PC-9 (cell line): ENCODE measurements at regions not wholly inside any gene's neighbourhood (a gene's known extent, or its start where the extent isn't known, plus 50 kb on each side); places are given as distances from the start of the nearest gene placed in this dataset.

Experiments
- BruUV-seq: library from RNA; stranded (reverse); fragments of 400-500 nt; replicated peaks from 2 replicates; lab custom pipeline; 2021; lab: Mats Ljungman, UMichigan
- CTCF ChIA-PET: fragments of 300-600 bp; sonication (Branson Sonifier 250); formaldehyde crosslinking; loops from one replicate; lab custom pipeline; 2022; ENCODE audit warnings: antibody characterized with exemption; lab: Charles Lee
- POLR2A ChIA-PET: fragments of 300-600 bp; sonication (Branson Sonifier 250); formaldehyde crosslinking; loops from one replicate; lab custom pipeline; 2022; ENCODE audit warnings: antibody characterized with exemption; ENCODE audit not compliant: unreplicated experiment; lab: Charles Lee
- DNase-seq, 2 experiments: peaks; one replicate each; pipeline versions ENCODE4 v3.0.0 to v3.0.0-alpha.2; 2015 to 2022; ENCODE audit warnings: mixed read lengths in 1 of 2
- H2AFZ ChIP-seq: fragments of 200-600 bp; sonication (generic); 2 replicates; pipeline ENCODE4 v1.8.1; 2017; ENCODE audit warnings: antibody characterized with exemption
- H3F3A ChIP-seq: fragments of 200-600 bp; sonication (generic); 2 replicates; pipeline ENCODE4 v1.8.1; 2017; ENCODE audit warnings: antibody characterized with exemption, mild to moderate bottlenecking, low read depth; ENCODE audit not compliant: insufficient read depth
- H3K27ac ChIP-seq: fragments of 200-600 bp; sonication (generic); 2 replicates; pipeline ENCODE4 v1.6.1; 2016; ENCODE audit warnings: mixed run types
- H3K27me3 ChIP-seq: fragments of 200-600 bp; sonication (generic); 2 replicates; pipeline ENCODE4 v1.6.1; 2016; ENCODE audit warnings: low read depth, mixed run types; ENCODE audit not compliant: insufficient read depth
- H3K36me3 ChIP-seq: fragments of 200-600 bp; sonication (generic); 2 replicates; pipeline ENCODE4 v1.6.1; 2016; ENCODE audit warnings: low read depth, mixed run types
- H3K4me1 ChIP-seq: fragments of 200-600 bp; sonication (generic); replicated peaks from 2 replicates; pipeline ENCODE4 v1.6.1; 2016; ENCODE audit warnings: mixed run types; ENCODE audit not compliant: insufficient read depth
- H3K4me2 ChIP-seq: fragments of 200-600 bp; sonication (generic); 2 replicates; pipeline ENCODE4 v1.6.1; 2017; ENCODE audit warnings: mixed run types
- H3K4me3 ChIP-seq: fragments of 200-600 bp; sonication (generic); 2 replicates; pipeline ENCODE4 v1.6.1; 2016; ENCODE audit warnings: mixed run types
- H3K79me2 ChIP-seq: fragments of 200-600 bp; sonication (generic); 2 replicates; pipeline ENCODE4 v1.6.1; 2017; ENCODE audit warnings: low read depth, mixed run types
- H3K9me2 ChIP-seq: fragments of 200-600 bp; sonication (generic); 2 replicates; pipeline ENCODE4 v1.8.1; 2017; ENCODE audit warnings: mild to moderate bottlenecking; ENCODE audit not compliant: insufficient read depth
- H3K9me3 ChIP-seq: fragments of 200-600 bp; sonication (generic); 2 replicates; pipeline ENCODE4 v1.8.1; 2016; ENCODE audit warnings: low read depth; ENCODE audit not compliant: insufficient read depth
- H4K20me1 ChIP-seq: fragments of 200-600 bp; sonication (generic); 2 replicates; pipeline ENCODE4 v1.8.1; 2017; ENCODE audit not compliant: insufficient read depth
- EZH2 ChIP-seq: fragments of 200-600 bp; sonication (generic); IDR thresholded peaks from 2 replicates; pipeline ENCODE4 v1.8.0; 2017; ENCODE audit warnings: antibody characterized with exemption, low read depth
- intact Hi-C: fragments of 100-400 bp; cut with micrococcal nuclease; formaldehyde crosslinking; loops from one replicate; pipeline ENCODE4 v1.10.0; 2022; ENCODE audit not compliant: unreplicated experiment
- TF ChIP-seq, protein P1 (sequence below): fragments of 200-600 bp; sonication (generic); conservative IDR thresholded peaks from 2 replicates; pipeline ENCODE4 v1.6.1; 2017; ENCODE audit warnings: mixed run types, antibody characterized with exemption, mild to moderate bottlenecking, moderate library complexity

DNA sequence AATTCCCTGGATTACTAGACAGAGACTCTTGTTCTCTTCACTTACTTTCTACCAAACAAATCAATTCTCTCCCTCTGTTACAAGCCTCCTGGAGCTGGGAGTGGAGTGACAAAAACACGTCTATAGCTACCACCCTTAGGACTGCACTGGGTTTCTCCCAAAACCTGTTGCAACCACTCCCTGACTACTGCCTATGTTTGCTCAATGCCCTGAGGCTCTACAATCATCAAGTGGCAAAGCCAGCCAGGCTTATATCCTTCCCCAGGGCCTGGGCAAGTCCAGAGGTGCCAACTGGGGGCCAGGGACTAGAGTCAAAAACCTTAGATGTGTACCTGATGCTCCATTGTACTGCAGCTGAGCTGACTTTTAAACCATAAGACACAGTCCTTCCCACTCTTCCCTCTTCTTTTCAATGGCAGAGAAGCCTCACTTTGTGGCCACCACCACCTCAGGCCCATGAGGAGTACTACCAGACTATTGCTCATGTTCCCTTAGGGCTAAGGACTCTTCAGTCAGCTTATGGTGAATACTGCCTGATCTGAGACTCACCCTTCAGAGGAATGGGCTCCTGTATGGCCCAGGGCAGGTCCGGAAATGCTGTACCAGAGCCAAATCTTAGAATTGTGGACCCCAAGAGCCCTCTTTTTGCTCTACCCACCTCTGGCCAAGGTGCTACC is 125.4 kb upstream of the PLCL2 start:
- POLR2A ChIA-PET = no interaction called here
- no peaks in the 10 kb centered on the region for H3K27me3 ChIP-seq
- intact Hi-C loops = no loop called here
- no peak overlapping the region for H3K4me2 ChIP-seq
- no peaks in the 10 kb centered on the region for H3K9me3 ChIP-seq
- H3K36me3 ChIP-seq = no peaks in the 10 kb centered on the region
- no TSS peak for BruUV-seq
- H3K27ac ChIP-seq = no peak overlapping the region
- no peaks in the 10 kb centered on the region; the same call in 1 of the 2 replicates for H3F3A ChIP-seq
- H3K4me3 ChIP-seq = no peak overlapping the region
- TF ChIP-seq EZH2 = no peak
- TF ChIP-seq, protein P1, sequence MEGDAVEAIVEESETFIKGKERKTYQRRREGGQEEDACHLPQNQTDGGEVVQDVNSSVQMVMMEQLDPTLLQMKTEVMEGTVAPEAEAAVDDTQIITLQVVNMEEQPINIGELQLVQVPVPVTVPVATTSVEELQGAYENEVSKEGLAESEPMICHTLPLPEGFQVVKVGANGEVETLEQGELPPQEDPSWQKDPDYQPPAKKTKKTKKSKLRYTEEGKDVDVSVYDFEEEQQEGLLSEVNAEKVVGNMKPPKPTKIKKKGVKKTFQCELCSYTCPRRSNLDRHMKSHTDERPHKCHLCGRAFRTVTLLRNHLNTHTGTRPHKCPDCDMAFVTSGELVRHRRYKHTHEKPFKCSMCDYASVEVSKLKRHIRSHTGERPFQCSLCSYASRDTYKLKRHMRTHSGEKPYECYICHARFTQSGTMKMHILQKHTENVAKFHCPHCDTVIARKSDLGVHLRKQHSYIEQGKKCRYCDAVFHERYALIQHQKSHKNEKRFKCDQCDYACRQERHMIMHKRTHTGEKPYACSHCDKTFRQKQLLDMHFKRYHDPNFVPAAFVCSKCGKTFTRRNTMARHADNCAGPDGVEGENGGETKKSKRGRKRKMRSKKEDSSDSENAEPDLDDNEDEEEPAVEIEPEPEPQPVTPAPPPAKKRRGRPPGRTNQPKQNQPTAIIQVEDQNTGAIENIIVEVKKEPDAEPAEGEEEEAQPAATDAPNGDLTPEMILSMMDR = no peak
- peaks cover 11% of the 10 kb centered on the region for H3K4me1 ChIP-seq
- H2AFZ ChIP-seq = no peak overlapping the region; the same call in 1 of the 2 replicates
- DNase-seq = peak in 1 of 2 experiments; percentile 43
- no peaks in the 10 kb centered on the region for H3K79me2 ChIP-seq
- no peaks in the 10 kb centered on the region for H3K9me2 ChIP-seq
- H4K20me1 ChIP-seq = no peaks in the 10 kb centered on the region
- CTCF ChIA-PET = no interaction called here

DNA sequence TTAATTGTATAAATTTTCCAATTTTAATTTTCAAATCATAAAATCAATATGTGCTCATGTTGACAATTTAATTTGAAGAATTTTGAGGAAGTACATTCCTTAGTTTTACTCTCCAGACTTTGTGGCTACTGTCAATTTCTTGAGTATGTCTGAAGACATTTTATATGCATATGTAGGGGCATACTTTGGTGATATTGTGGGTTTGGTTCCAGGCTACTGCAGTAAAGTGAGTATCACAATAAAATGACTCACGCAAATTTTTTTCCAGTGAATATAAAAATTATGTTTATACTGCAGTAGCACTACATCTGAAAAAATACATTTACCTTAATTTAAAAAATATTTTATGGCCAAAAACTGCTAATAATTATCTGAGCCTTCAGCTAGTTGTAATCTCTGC is 123.2 kb upstream of the PLCL2 start:
- DNase-seq = no peak
- CTCF ChIA-PET = no interaction called here
- no peaks in the 10 kb centered on the region for H3K27me3 ChIP-seq
- H3K9me3 ChIP-seq = no peaks in the 10 kb centered on the region
- peaks cover 11% of the 10 kb centered on the region for H3K4me1 ChIP-seq
- H3K36me3 ChIP-seq = no peaks in the 10 kb centered on the region
- H3K9me2 ChIP-seq = no peaks in the 10 kb centered on the region
- intact Hi-C loops = no loop called here
- POLR2A ChIA-PET = no interaction called here
- no TSS peak for BruUV-seq
- H3K4me3 ChIP-seq = no peak overlapping the region
- H3K27ac ChIP-seq = no peak overlapping the region
- no peak overlapping the region for H3K4me2 ChIP-seq
- H3K79me2 ChIP-seq = no peaks in the 10 kb centered on the region
- TF ChIP-seq, protein P1 = no peak
- no peak for TF ChIP-seq EZH2
- no peak overlapping the region for H2AFZ ChIP-seq
- H3F3A ChIP-seq = no peaks in the 10 kb centered on the region
- H4K20me1 ChIP-seq = no peaks in the 10 kb centered on the region

DNA sequence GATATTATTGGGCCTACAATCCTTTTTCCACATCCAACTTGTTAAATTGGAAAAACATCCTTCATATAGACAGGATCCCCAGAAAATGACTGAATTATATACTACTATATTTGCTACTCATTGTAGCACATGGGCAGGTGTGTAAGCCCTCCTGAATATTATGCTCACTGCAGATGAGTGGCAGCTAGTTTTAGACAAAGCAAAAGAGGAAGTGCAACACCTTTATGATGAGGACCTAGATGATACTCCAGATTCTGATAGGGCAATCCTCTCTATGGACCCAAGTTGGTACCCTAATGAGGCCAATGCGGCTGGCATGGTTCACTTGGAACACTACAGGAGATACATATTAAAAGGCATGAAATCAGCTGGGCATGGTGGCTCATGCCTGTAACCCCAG is 119.1 kb upstream of the PLCL2 start:
- Histone ChIP-seq H3K79me2 (no peaks in the 10 kb centered on the region), H3K4me3 (no peak overlapping the region), H3K4me2 (no peak overlapping the region), H3K27me3 (no peaks in the 10 kb centered on the region), H4K20me1 (no peaks in the 10 kb centered on the region), H3K4me1 (peaks cover 24% of the 10 kb centered on the region), H2AFZ (no peak overlapping the region), H3K27ac (no peak overlapping the region), H3F3A (no peaks in the 10 kb centered on the region), H3K9me3 (no peaks in the 10 kb centered on the region), H3K9me2 (no peaks in the 10 kb centered on the region), H3K36me3 (no peaks in the 10 kb centered on the region)
- ChIA-PET POLR2A (no interaction called here), CTCF (no interaction called here)
- intact Hi-C loops = no loop called here
- DNase-seq = no peak
- TF ChIP-seq EZH2 = no peak
- TF ChIP-seq, protein P1 = no peak
- BruUV-seq = no TSS peak
